ENCODE measurements at regions not wholly inside any gene's neighbourhood (a gene's known extent, or its start where the extent isn't known, plus 50 kb on each side); places are given as distances from the start of the nearest gene placed in this dataset.

DNA sequence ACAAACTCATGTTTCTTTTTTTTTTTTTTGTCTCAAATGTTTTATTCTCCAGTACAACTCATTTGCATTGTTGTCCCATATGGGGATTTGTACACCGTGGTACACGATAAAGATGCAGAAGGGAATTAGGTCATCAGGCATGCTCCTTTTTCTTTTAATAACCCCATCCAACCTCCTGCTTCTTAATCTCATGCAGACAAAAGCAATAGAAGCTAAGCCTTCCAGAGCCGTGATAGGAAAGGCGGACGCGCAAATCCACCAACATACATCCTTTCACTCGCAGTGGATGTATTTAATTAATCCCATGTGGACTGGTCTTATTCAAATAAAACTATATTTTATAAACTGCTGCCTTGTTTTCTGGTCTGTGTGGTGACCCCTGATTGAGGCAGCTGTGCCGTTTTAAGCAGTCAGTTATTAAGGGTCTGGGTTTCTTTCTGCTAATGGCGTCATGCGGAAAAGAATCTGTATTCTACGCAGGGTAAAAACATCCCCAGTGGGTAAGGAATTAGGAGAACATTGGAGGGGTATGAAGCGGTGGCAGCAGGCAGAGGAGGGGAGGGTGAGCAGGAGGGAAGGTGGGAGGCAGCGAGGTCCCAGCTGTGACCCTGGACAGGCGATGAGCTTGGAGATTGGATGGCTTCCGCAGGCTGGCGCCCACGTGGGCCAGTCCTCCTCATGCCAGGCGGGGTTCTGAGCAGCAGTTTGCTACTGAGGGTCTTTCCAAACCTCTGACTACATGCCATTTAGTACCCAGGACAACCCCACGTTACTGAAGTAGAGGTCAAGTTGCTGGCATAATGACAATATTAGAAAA, 172.8 kb downstream of the LINC00237 start:
- DNase-seq: no peak

DNA sequence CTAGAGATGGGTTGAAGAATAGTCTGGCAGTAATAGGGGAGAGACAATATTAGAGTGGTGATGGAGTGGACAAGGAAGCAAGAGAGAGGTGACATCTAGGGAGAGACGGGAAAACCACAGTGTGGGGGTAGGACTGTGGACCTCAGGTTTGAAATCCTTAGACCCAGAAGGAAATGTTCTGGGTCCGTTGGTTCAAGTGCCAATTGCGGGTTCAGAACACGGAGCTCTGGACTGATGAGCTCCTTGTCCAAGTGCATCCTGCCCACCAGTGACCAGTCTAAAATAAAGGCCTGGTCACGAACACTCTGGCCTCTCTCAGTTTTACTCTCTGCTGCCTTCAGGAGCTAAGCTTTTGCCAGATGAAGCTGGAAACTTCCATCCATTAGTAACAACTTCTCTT, 174.0 kb downstream of the LINC00237 start:
- no peak for DNase-seq

DNA sequence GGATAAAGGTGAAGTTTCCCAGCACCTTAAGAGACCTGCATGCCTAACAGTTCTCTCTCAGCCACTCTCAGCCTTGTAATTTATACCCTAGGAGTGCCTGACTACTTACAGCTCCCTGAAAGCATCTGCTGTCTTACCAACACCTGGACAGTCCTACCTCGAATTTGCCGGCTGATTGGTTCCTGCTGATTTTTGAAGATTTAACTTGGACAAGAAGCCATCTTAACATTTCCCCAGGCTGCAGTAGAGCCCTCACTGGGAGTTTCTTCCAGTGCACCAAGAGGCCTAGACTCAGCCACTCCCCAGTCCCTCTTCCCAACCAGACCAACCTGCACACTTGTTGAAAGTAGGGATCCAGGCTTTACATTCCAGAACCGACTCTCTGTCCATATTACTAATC, 174.5 kb downstream of the LINC00237 start:
- no peak for DNase-seq

- DNase-seq: no peak
Observed at GRCh38 chr20:20931024-20931423, 175.1 kb downstream of the LINC00237 start.

DNA sequence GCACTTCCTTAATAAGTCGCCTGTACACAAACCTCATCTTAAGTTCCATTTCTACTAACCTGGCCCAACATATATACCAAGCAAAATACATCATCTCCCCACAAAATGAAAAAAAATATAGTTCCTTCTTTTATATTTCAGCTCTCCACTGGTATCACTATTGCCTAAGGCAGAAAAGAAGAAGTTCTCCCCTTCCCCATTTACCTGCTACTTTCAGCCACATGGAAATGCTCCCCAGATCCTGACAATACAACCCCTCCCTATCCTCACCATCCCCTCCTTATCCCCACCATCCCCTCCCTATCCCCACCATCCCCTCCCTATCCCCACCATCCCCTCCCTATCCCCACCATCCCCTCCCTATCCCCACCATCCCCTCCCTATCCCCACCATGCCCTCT, 175.7 kb downstream of the LINC00237 start:
- DNase-seq: no peak

GRCh38 chr20:20929341-20929740, 176.8 kb downstream of the LINC00237 start:
- DNase-seq: no peak

- no peak for DNase-seq
Observed at GRCh38 chr20:20926222-20926905, 179.8 kb downstream of the LINC00237 start.

- no peak for DNase-seq
Observed at GRCh38 chr20:20920433-20920832, 185.7 kb downstream of the LINC00237 start.

- no peak for DNase-seq
Observed at GRCh38 chr20:20915844-20916243, 190.3 kb downstream of the LINC00237 start.

DNA sequence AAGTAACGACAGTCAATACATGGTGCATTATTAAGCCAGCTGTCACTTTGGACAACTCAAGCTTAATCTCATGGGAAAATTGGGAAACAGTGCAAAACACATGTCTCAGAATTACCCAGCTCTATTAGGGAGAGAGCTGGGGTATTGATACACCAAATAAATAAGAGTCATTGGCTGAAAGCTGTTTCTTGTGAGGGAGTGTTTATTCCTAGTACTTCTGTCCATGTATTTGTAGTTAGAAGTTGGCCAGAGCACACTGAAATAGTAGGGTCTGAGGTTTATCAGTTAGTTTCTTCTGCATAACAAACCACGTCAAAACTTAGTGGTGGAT, 192.0 kb upstream of the RALGAPA2 start:
- DNase-seq: no peak

GRCh38 chr20:20903773-20904500, 191.5 kb upstream of the RALGAPA2 start:
- no peak for DNase-seq

GRCh38 chr20:20897922-20898321, 185.5 kb upstream of the RALGAPA2 start:
- DNase-seq: no peak

DNA sequence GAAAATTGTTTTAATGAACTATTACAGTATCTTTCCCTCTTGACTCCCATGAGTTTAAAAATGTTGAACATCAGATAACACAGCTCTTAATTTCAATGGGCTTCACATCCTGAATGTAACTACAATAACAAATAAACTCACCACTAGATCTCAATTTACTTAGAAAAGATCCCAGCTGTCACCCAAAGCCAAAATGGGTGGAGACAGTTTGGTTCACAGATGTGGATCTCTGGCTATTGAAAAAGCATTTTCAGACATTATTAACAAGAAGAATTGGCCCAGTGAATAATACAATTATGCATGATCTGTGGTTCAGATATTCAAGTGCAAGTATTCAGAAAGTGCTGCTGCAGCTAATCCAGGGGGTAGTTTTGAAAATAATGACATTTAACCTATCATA, 184.7 kb upstream of the RALGAPA2 start:
- DNase-seq: no peak

GRCh38 chr20:20896606-20897005, 184.2 kb upstream of the RALGAPA2 start:
- DNase-seq: no peak

DNA sequence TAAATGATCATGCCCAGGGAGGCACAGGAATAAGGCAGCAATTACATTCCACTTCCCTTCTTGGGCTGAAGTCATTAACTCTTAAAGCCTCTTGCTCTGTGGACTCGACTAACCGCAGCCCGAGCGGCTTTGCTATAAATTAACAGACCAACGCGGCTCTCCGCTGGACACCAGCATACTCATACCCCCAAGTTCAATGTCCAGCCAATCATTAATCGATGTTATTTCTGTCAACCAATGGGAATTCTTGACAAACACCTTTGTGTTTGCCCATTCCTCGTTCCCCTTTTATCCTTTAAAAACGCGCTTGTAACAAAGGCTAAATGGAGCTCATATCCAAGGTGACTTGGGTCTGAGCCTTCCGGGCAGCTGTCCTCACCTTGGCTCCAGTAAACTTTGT, 183.1 kb upstream of the RALGAPA2 start:
- no peak for DNase-seq

GRCh38 chr20:20894753-20895152, 182.3 kb upstream of the RALGAPA2 start:
- no peak for DNase-seq

DNA sequence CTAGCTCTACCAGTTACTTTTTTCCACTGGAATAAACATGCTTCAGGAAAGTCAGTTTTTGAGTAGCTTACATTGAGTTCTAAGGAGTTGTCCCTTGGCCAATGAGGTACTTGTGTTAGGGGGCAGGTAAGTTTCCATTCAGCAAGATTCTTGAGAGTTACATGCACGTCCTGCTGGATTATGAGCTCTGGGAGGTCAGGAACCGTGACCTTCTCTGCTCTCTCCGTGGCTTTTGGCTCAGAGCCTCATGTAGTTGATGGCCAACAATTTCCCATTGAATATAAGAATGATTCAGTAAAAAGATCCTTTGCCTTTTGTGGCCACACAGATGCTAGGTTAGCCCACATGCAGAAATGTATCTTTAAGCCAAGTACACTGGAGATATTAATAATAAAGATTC, 181.8 kb upstream of the RALGAPA2 start:
- DNase-seq: no peak

DNA sequence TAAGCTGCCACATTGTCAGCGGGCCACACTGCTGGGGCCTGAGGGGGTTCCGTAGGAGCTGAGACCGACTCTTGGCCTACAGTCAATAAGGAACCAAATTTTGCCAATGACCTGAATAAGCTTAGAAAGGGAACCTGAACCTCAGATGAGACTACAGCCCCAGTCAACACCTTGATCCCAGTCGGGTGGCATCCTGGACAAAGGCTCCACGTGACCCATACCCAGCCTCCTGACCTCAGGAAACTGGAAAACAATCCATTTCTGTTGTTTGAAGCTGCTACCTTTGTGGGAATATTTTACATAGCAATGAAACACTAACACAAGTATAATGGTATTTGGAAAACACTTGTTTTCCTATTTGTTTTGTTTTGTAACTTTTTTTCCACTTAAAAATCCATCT, 179.9 kb upstream of the RALGAPA2 start:
- no peak for DNase-seq

DNA sequence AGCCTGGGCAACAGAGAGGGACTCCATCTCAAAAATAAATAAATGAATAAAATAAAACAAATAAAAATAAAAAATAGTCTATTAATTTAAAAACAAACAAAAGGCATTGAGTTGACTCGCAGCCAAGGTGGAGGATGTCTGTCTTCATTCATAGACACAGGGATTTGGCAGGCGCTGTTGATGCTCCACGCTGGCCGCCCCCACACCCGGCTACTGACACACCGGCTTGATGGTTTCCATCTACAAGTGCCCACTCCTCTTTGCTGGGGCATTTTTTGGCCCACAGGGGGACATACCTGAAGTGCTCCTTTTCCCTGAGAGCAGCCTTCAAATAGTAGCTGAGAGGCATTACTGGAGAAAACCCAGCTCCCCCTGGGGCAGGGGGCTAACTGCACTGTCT, 178.3 kb upstream of the RALGAPA2 start:
- DNase-seq: no peak

DNA sequence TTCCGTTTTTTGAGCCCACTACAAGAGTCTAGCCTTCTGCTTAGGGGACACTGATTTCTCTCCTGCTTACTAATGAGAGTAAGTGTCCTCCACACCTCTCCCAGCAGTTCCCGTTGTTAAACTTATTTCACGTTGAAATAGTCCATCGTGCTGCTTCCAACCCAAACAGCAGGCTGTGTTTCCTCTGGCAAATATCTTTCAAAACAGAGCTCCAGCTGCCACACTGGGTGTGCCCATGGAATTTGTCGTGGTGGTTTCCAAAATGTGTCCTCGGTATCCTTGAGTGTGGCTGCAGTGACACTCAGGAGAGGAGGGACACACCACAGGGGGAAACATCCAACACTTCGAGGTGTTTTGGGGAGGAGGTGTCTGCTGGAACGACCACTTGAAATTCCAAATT, 176.5 kb upstream of the RALGAPA2 start:
- no peak for DNase-seq

- DNase-seq: no peak
Observed at GRCh38 chr20:20888266-20888656, 175.8 kb upstream of the RALGAPA2 start.

GRCh38 chr20:20887593-20888265, 175.3 kb upstream of the RALGAPA2 start:
- no peak for DNase-seq

- no peak for DNase-seq
Observed at GRCh38 chr20:20881808-20882207, 169.4 kb upstream of the RALGAPA2 start.

GRCh38 chr20:20877079-20877478, 164.6 kb upstream of the RALGAPA2 start:
- DNase-seq: no peak

All from inflammatory macrophage treated with lipopolysaccharide for 1 hour (primary cell).